SK-N-SH (cell line): ENCODE measurements at regions not wholly inside any gene's neighbourhood (a gene's known extent, or its start where the extent isn't known, plus 50 kb on each side); places are given as distances from the start of the nearest gene placed in this dataset.

ENCODE experiments used
- CTCF ChIA-PET: fragments of 300-600, 350-600 bp; formaldehyde crosslinking; extraction: SDS; loops from one replicate; lab custom pipeline; 2021; lab: Yijun Ruan, JAX
- POLR2A ChIA-PET: fragments of 350-600 bp; sonication (Branson Sonifier 250); formaldehyde crosslinking; extraction: SDS; loops from one replicate; lab custom pipeline; 2020; ENCODE audit warnings: antibody characterized with exemption, inconsistent platforms; lab: Yijun Ruan, JAX
- DNase-seq: peaks from one replicate; pipeline ENCODE4 v3.0.0; 2012
- H2AFZ ChIP-seq: fragments of 200-600 bp; sonication (generic); 2 replicates; pipeline ENCODE4 v1.8.1; 2016; ENCODE audit warnings: antibody characterized with exemption, mild to moderate bottlenecking, low read depth
- H3F3A ChIP-seq: fragments of 200-600 bp; sonication (generic); replicated peaks from 2 replicates; pipeline ENCODE3; 2016; ENCODE audit warnings: antibody characterized with exemption, mild to moderate bottlenecking; ENCODE audit not compliant: insufficient read depth
- H3K27ac ChIP-seq, 2 experiments: fragments of 200-500 bp in 1 of 2; fragments of 200-600 bp in 1 of 2; sonication (Bioruptor generic) in 1 of 2; sonication (generic), shearing (Covaris generic) in 1 of 2; 2 replicates each; pipeline versions ENCODE4 v1.5.1 to v1.6.1; 2014 to 2016; ENCODE audit warnings: low read depth in 2 of 2, inconsistent platforms in 1 of 2, low read length in 1 of 2, mild to moderate bottlenecking in 1 of 2, mixed read lengths in 1 of 2
- H3K27me3 ChIP-seq: fragments of 200-600 bp; sonication (generic), shearing (Covaris generic); 2 replicates; pipeline ENCODE4 v1.6.1; 2016; ENCODE audit warnings: mixed run types; ENCODE audit not compliant: insufficient read depth
- H3K36me3 ChIP-seq, 2 experiments: fragments of 200-500 bp in 1 of 2; fragments of 200-600 bp in 1 of 2; sonication (Bioruptor generic) in 1 of 2; sonication (generic) in 1 of 2; replicated peaks in 1 of 2; 2 replicates each; pipeline versions ENCODE3 to v1.5.1; 2014 to 2016; ENCODE audit warnings: low read length in 1 of 2, mild to moderate bottlenecking in 1 of 2; ENCODE audit not compliant: insufficient read depth in 2 of 2, control insufficient read depth in 1 of 2
- H3K4me1 ChIP-seq, 2 experiments: fragments of 200-500 bp in 1 of 2; fragments of 200-600 bp in 1 of 2; sonication (Bioruptor generic) in 1 of 2; sonication (generic), shearing (Covaris generic) in 1 of 2; 2 replicates each; pipeline versions ENCODE4 v1.5.1 to v1.6.1; 2014 to 2016; ENCODE audit warnings: low read depth in 1 of 2, low read length in 1 of 2, mixed run types in 1 of 2; ENCODE audit not compliant: insufficient read depth in 2 of 2, control insufficient read depth in 1 of 2
- H3K4me2 ChIP-seq: fragments of 200-600 bp; sonication (generic), shearing (Covaris generic); 2 replicates; pipeline ENCODE4 v1.6.1; 2017; ENCODE audit warnings: mixed run types
- H3K4me3 ChIP-seq, 2 experiments: fragments of 200-500 bp in 1 of 2; fragments of 200-600 bp in 1 of 2; sonication (Bioruptor generic) in 1 of 2; sonication (generic), shearing (Covaris generic) in 1 of 2; 2 replicates each; pipeline versions ENCODE4 v1.5.1 to v1.8.1; 2014 to 2016; ENCODE audit warnings: low read depth in 2 of 2, inconsistent platforms in 1 of 2, low read length in 1 of 2, mild to moderate bottlenecking in 1 of 2, mixed read lengths in 1 of 2, moderate library complexity in 1 of 2
- H3K79me2 ChIP-seq: fragments of 200-600 bp; sonication (generic); 2 replicates; pipeline ENCODE4 v1.8.1; 2017; ENCODE audit warnings: mild to moderate bottlenecking; ENCODE audit not compliant: insufficient read depth
- H3K9ac ChIP-seq: fragments of 200-600 bp; sonication (generic); 2 replicates; pipeline ENCODE4 v1.6.1; 2017; ENCODE audit warnings: mixed run types
- H3K9me2 ChIP-seq: fragments of 200-600 bp; sonication (generic); 2 replicates; pipeline ENCODE4 v1.6.1; 2017; ENCODE audit warnings: mixed run types
- H3K9me3 ChIP-seq: fragments of 200-600 bp; sonication (generic); 2 replicates; pipeline ENCODE4 v1.6.1; 2017; ENCODE audit warnings: mixed run types, mild to moderate bottlenecking, moderate library complexity
- H4K20me1 ChIP-seq: fragments of 200-600 bp; sonication (generic); 2 replicates; pipeline ENCODE4 v1.6.1; 2017; ENCODE audit warnings: mild to moderate bottlenecking, mixed run types; ENCODE audit not compliant: insufficient read depth
- CHD2 ChIP-seq: fragments of 150-350 bp; IDR thresholded peaks from 2 replicates; pipeline ENCODE4 v1.6.1; 2018; ENCODE audit warnings: low read length; ENCODE audit not compliant: partially characterized antibody
- CTCF ChIP-seq: fragments of 200-600 bp; sonication (generic); IDR thresholded peaks from 2 replicates; pipeline ENCODE4 v1.6.1; 2017; ENCODE audit warnings: antibody characterized with exemption, mild to moderate bottlenecking, moderate library complexity
- ELF1 ChIP-seq: IDR thresholded peaks from 2 replicates; pipeline ENCODE4 v1.4.0; 2012
- EZH2phosphoT487 ChIP-seq: fragments of 200-600 bp; sonication (generic); IDR thresholded peaks from 2 replicates; pipeline ENCODE4 v1.6.1; 2017; ENCODE audit warnings: low read depth, mixed run types, mild to moderate bottlenecking, antibody characterized with exemption, moderate library complexity, borderline replicate concordance
- FOXM1 ChIP-seq: IDR thresholded peaks from 2 replicates; pipeline ENCODE4 v1.4.0; 2012; ENCODE audit warnings: low read depth, mild to moderate bottlenecking
- GABPA ChIP-seq: IDR thresholded peaks from 2 replicates; pipeline ENCODE4 v1.4.0; 2012; ENCODE audit warnings: low read depth, mild to moderate bottlenecking
- GATA2 ChIP-seq: sonication (generic); formaldehyde crosslinking; IDR thresholded peaks from 2 replicates; pipeline ENCODE4 v1.5.0; 2020; ENCODE audit warnings: mild to moderate bottlenecking, missing genetic modification reagents
- JUND ChIP-seq: IDR thresholded peaks from 2 replicates; pipeline ENCODE4 v1.4.0; 2012
- MAX ChIP-seq: IDR thresholded peaks from 2 replicates; pipeline ENCODE4 v1.4.0; 2012; ENCODE audit warnings: low read depth
- MEF2A ChIP-seq: IDR thresholded peaks from 2 replicates; pipeline ENCODE4 v1.4.0; 2012; ENCODE audit warnings: low read depth, borderline replicate concordance
- PBX3 ChIP-seq: IDR thresholded peaks from 2 replicates; pipeline ENCODE4; 2012
- RAD21 ChIP-seq: IDR thresholded peaks from 2 replicates; pipeline ENCODE4 v1.6.1; 2012; ENCODE audit warnings: mild to moderate bottlenecking, low read length
- REST ChIP-seq: IDR thresholded peaks from 2 replicates; pipeline ENCODE4 v1.6.1; 2012; ENCODE audit warnings: mild to moderate bottlenecking, low read depth, low read length, moderate library complexity
- SIN3A ChIP-seq: IDR thresholded peaks from 2 replicates; pipeline ENCODE4 v1.6.1; 2012; ENCODE audit warnings: low read depth, mild to moderate bottlenecking, low read length, moderate library complexity, borderline replicate concordance
- SMC3 ChIP-seq: IDR thresholded peaks from 2 replicates; pipeline ENCODE4 v1.6.1; 2012; ENCODE audit warnings: low read depth, low read length, improper control_type of control experiment
- TAF1 ChIP-seq: IDR thresholded peaks from 2 replicates; pipeline ENCODE4 v1.6.1; 2012; ENCODE audit warnings: low read depth, mild to moderate bottlenecking, low read length, moderate library complexity, borderline replicate concordance
- USF1 ChIP-seq: IDR thresholded peaks from 2 replicates; pipeline ENCODE4 v1.4.0; 2012; ENCODE audit warnings: low read depth, borderline replicate concordance
- YY1 ChIP-seq: IDR thresholded peaks from 2 replicates; pipeline ENCODE4 v1.4.0; 2012; ENCODE audit warnings: low read depth, mild to moderate bottlenecking
- ZBTB33 ChIP-seq: IDR thresholded peaks from 2 replicates; pipeline ENCODE4 v1.4.0; 2012; ENCODE audit warnings: low read depth, borderline replicate concordance
- WGBS: methylation state at CpG from one replicate; pipeline ENCODE4 v1.1.6; 2017; ENCODE audit warnings: low lambda C conversion rate; 5-methylcytosine and 5-hydroxymethylcytosine counted together

- POLR2A ChIA-PET, result no interaction called here
- Histone ChIP-seq H4K20me1 (no peaks in the 10 kb centered on the region), H2AFZ (no peak overlapping the region), H3K4me1 (peaks cover 0 to 5% of the 10 kb centered on the region in 2 experiments; a peak in 1 of 4 replicates), H3K9me2 (no peaks in the 10 kb centered on the region), H3K79me2 (no peaks in the 10 kb centered on the region), H3K9ac (no peak overlapping the region), H3K27me3 (no peaks in the 10 kb centered on the region), H3F3A (no peaks in the 10 kb centered on the region), H3K9me3 (no peaks in the 10 kb centered on the region), H3K4me3 (no peak overlapping the region), H3K27ac (no peak overlapping the region), H3K36me3 (no peaks in the 10 kb centered on the region), H3K4me2 (no peak overlapping the region)
- DNase-seq, result no peak
- TF ChIP-seq CHD2 (no peak), YY1 (no peak), ZBTB33 (no peak), SIN3A (no peak), GABPA (no peak), MEF2A (no peak), TAF1 (no peak), USF1 (no peak), REST (no peak)
- 22% methylated on average over 4 of the region's 4 CpGs for WGBS
- CTCF ChIA-PET, result no interaction called here
These were observed 247.1 kb downstream of the CRPPA start for GRCh38 chr7:16174253-16174652.

GRCh38 chr7:16172366-16172765 lies 249.0 kb downstream of the CRPPA start:
- Histone ChIP-seq H2AFZ (no peak overlapping the region), H3F3A (no peaks in the 10 kb centered on the region), H4K20me1 (no peaks in the 10 kb centered on the region), H3K4me3 (no peak overlapping the region), H3K36me3 (no peaks in the 10 kb centered on the region), H3K9ac (no peak overlapping the region), H3K79me2 (no peaks in the 10 kb centered on the region), H3K4me1 (no peaks in the 10 kb centered on the region; a peak in 1 of 4 replicates), H3K27me3 (no peaks in the 10 kb centered on the region), H3K4me2 (no peak overlapping the region), H3K9me2 (no peaks in the 10 kb centered on the region), H3K9me3 (no peaks in the 10 kb centered on the region), H3K27ac (no peak overlapping the region)
- 15% methylated on average over 2 of the region's 2 CpGs for WGBS
- CTCF ChIA-PET, result no interaction called here
- DNase-seq, result no peak
- POLR2A ChIA-PET, result no interaction called here
- TF ChIP-seq CHD2 (no peak), FOXM1 (no peak), GATA2 (CRISPR knock-in tag) (no peak), EZH2phosphoT487 (no peak), PBX3 (no peak), RAD21 (no peak), JUND (no peak), ELF1 (no peak), SIN3A (no peak), SMC3 (no peak), CTCF (no peak), MAX (no peak)
